HCT116 (cell line): ENCODE measurements at regions not wholly inside any gene's neighbourhood (a gene's known extent, or its start where the extent isn't known, plus 50 kb on each side); places are given as distances from the start of the nearest gene placed in this dataset.

Source experiments
- CTCF ChIP-seq, 3 experiments: fragments of 200-600 bp in 1 of 3; sonication (generic) in 1 of 3; IDR thresholded peaks in 2 of 3; conservative IDR thresholded peaks in 1 of 3; 2 replicates each; pipeline ENCODE4 v1.5.1; 2012 to 2017; ENCODE audit warnings: low read depth in 2 of 3, low read length in 2 of 3, antibody characterized with exemption in 1 of 3, borderline replicate concordance in 1 of 3, control low read depth in 1 of 3, mild to moderate bottlenecking in 1 of 3, mixed read lengths in 1 of 3, mixed run types in 1 of 3, moderate library complexity in 1 of 3; ENCODE audit not compliant: insufficient read depth in 1 of 3
- JUND ChIP-seq: IDR thresholded peaks from 2 replicates; pipeline ENCODE4 v1.6.1; 2012
- SP1 ChIP-seq: IDR thresholded peaks from 2 replicates; pipeline ENCODE4 v1.6.1; 2012; ENCODE audit warnings: low read depth

GRCh38 chr7:1372671-1373379 lies 86.4 kb downstream of the MICALL2 start:
- TF ChIP-seq CTCF (IDR thresholded peaks at IDR 0.05 in 2 of 3, conservative IDR thresholded peaks at IDR 0.05 in 1 of 3; ENCODE audit: borderline replicate concordance in 1 of 3, insufficient read depth in 1 of 3, low read depth in 2 of 3, low read length in 2 of 3): no peak
- no peak for TF ChIP-seq JUND
- no peak for TF ChIP-seq SP1
